GM18873 (cell line): ENCODE measurements at regions not wholly inside any gene's neighbourhood (a gene's known extent, or its start where the extent isn't known, plus 50 kb on each side); places are given as distances from the start of the nearest gene placed in this dataset.
A peak's percentile ranks its signal among the peaks of the same experiment; 100 is the strongest.

Experiments
- ATAC-seq: cut with Tn5 transposase; IDR thresholded peaks from one replicate; pipeline ENCODE4 v1.9.1; 2021; ENCODE audit warnings: mild to moderate bottlenecking, moderate library complexity, moderate number of reproducible peaks; ENCODE audit not compliant: unreplicated experiment, low FRiP score

GRCh38 chr2:37588316-37588777 lies 83.1 kb downstream of the CDC42EP3 start:
- no peak for ATAC-seq

GRCh38 chr2:37589298-37589697 lies 82.1 kb downstream of the CDC42EP3 start:
- ATAC-seq = peak; percentile 48

DNA sequence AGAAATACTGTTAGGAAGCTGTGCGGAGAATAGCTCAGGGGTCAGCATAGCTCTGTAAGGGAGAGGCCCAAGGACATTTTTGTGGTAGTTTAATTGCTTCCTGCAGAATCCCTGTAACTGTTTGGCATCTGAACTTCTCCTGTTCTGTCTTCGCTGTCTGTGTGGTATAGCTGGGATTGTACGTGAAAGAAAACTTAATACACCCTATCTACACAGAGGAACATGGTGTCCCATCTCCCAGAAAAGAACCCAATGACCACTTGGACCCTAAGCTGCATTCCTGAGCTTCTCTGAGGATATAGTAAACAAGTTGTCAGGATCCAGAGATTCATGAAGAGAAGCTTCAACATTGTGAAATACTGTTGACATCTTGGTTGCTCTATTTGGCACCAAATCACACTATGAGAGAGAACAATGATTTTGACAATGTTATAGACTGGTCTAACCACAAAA lies 81.3 kb downstream of the CDC42EP3 start:
- ATAC-seq = no peak
